ENCODE measurements at regions not wholly inside any gene's neighbourhood (a gene's known extent, or its start where the extent isn't known, plus 50 kb on each side); places are given as distances from the start of the nearest gene placed in this dataset.

DNA sequence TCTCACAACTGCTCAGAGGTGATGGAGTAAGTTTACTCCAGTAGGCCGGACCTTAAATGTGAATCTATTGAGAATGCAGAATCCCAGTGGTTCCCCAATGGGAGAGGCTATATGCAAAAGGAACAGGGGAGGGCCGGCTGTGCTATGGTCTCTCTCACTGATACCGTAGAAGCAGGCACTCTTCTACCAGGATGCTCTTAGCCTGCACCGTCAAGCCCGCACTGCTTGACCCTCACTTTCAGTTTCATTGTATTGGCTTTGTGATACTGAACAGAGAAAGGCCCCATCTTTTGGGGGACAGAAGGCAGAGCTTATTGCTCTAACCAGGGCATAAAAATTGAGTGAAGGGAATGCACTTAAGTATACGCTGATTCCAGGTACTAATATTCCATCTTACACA, 615.0 kb upstream of the RGMB start:
- Mint-ChIP-seq H3K9me3 (no peaks in the 10 kb centered on the region), H3K27me3 (no peaks in the 10 kb centered on the region), H3K27ac (no peak overlapping the region), H3K4me3 (no peak overlapping the region), H3K4me1 (ENCODE audit: low read depth) (no peaks in the 10 kb centered on the region), H3K36me3 (ENCODE audit: low read depth) (no peaks in the 10 kb centered on the region)
- Histone ChIP-seq H3K9me3 (ENCODE audit: control insufficient read depth in 1 of 2, insufficient read depth in 1 of 2, low read length in 2 of 2) (no peaks in the 10 kb centered on the region), H3K4me3 (ENCODE audit: low read length) (no peak overlapping the region), H3K27me3 (ENCODE audit: control insufficient read depth in 1 of 2, insufficient read depth in 2 of 2, low read length in 2 of 2) (no peaks in the 10 kb centered on the region), H3K4me1 (ENCODE audit: insufficient read depth, low read length) (no peaks in the 10 kb centered on the region), H3K36me3 (ENCODE audit: insufficient read depth, low read length) (no peaks in the 10 kb centered on the region), H3K27ac (ENCODE audit: low read depth in 1 of 2, low read length in 2 of 2) (no peak overlapping the region)
- ChIA-PET CTCF (no interaction called here), POLR2A (no interaction called here)
- intact Hi-C loops (cut with DNase I, micrococcal nuclease), result no loop called here
- TF ChIP-seq, protein P1, sequence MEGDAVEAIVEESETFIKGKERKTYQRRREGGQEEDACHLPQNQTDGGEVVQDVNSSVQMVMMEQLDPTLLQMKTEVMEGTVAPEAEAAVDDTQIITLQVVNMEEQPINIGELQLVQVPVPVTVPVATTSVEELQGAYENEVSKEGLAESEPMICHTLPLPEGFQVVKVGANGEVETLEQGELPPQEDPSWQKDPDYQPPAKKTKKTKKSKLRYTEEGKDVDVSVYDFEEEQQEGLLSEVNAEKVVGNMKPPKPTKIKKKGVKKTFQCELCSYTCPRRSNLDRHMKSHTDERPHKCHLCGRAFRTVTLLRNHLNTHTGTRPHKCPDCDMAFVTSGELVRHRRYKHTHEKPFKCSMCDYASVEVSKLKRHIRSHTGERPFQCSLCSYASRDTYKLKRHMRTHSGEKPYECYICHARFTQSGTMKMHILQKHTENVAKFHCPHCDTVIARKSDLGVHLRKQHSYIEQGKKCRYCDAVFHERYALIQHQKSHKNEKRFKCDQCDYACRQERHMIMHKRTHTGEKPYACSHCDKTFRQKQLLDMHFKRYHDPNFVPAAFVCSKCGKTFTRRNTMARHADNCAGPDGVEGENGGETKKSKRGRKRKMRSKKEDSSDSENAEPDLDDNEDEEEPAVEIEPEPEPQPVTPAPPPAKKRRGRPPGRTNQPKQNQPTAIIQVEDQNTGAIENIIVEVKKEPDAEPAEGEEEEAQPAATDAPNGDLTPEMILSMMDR (IDR thresholded peaks at IDR 0.05), result no peak
- ATAC-seq (ENCODE audit: poor library complexity) (no peak), DNase-seq (no peak)

DNA sequence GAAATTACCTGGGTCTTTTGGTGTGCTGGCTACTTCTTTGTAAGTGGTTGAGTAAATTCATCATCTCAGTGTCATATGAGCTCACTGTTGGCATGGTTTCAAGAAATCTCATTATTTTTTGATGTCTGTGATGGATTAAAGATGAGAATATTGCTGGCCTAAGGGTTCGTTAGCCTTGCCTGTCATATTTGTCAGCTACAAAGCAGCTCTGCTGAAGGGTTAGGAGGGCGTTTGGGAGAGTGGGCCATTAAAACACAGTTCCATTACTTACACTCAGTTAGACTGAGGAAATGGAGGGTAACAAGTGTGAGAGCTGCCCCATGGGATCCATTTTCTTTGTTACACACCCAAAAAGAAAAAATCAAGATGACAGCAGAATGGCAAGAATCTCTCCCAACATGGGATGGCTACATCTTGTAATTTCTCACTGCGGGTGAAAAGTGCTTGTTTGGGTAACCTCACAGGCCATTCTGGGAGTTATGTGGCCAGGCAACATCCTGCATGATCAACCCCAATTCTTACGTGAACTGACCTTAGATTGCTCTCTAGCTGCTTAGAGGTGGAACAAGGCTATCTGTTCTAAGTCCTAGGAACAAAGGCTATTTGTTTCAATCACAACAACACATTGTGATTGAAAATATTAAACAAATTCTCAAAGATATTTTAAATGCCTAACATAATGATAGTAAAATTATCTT, 609.5 kb upstream of the RGMB start:
- no peaks in the 10 kb centered on the region for H3K27me3 Mint-ChIP-seq
- DNase-seq (no peak), ATAC-seq (ENCODE audit: poor library complexity) (no peak)
- Histone ChIP-seq H3K27me3 (ENCODE audit: control insufficient read depth in 1 of 2, insufficient read depth in 2 of 2, low read length in 2 of 2) (no peaks in the 10 kb centered on the region), H3K27ac (ENCODE audit: low read depth in 1 of 2, low read length in 2 of 2) (no peak overlapping the region), H3K9me3 (ENCODE audit: control insufficient read depth in 1 of 2, insufficient read depth in 1 of 2, low read length in 2 of 2) (no peaks in the 10 kb centered on the region), H3K4me1 (ENCODE audit: insufficient read depth, low read length) (no peaks in the 10 kb centered on the region), H3K36me3 (ENCODE audit: insufficient read depth, low read length) (no peaks in the 10 kb centered on the region), H3K4me3 (ENCODE audit: low read length) (no peak overlapping the region)
- no peaks in the 10 kb centered on the region for H3K36me3 Mint-ChIP-seq (ENCODE audit: low read depth)
- intact Hi-C loops (cut with DNase I, micrococcal nuclease), result no loop called here
- POLR2A ChIA-PET, result no interaction called here
- CTCF ChIA-PET, result no interaction called here
- no peak overlapping the region for H3K4me3 Mint-ChIP-seq
- H3K27ac Mint-ChIP-seq, result no peak overlapping the region
- TF ChIP-seq, protein P1 (IDR thresholded peaks at IDR 0.05), result no peak
- no peaks in the 10 kb centered on the region for H3K9me3 Mint-ChIP-seq
- no peaks in the 10 kb centered on the region for H3K4me1 Mint-ChIP-seq (ENCODE audit: low read depth)

- Mint-ChIP-seq H3K4me1 (ENCODE audit: low read depth) (no peaks in the 10 kb centered on the region), H3K36me3 (ENCODE audit: low read depth) (no peaks in the 10 kb centered on the region), H3K9me3 (no peaks in the 10 kb centered on the region), H3K27ac (no peak overlapping the region), H3K4me3 (no peak overlapping the region), H3K27me3 (no peaks in the 10 kb centered on the region)
- Histone ChIP-seq H3K4me3 (ENCODE audit: low read length) (no peak overlapping the region), H3K27ac (ENCODE audit: low read depth in 1 of 2, low read length in 2 of 2) (no peak overlapping the region), H3K9me3 (ENCODE audit: control insufficient read depth in 1 of 2, insufficient read depth in 1 of 2, low read length in 2 of 2) (no peaks in the 10 kb centered on the region), H3K4me1 (ENCODE audit: insufficient read depth, low read length) (no peaks in the 10 kb centered on the region), H3K27me3 (ENCODE audit: control insufficient read depth in 1 of 2, insufficient read depth in 2 of 2, low read length in 2 of 2) (no peaks in the 10 kb centered on the region), H3K36me3 (ENCODE audit: insufficient read depth, low read length) (no peaks in the 10 kb centered on the region)
- ChIA-PET CTCF (no interaction called here), POLR2A (no interaction called here)
- TF ChIP-seq, protein P1 (IDR thresholded peaks at IDR 0.05), result no peak
- ATAC-seq (ENCODE audit: poor library complexity) (no peak), DNase-seq (no peak)
- intact Hi-C loops (cut with DNase I, micrococcal nuclease), result no loop called here
Measured at GRCh38 chr5:98168871-98169270, 604.6 kb upstream of the RGMB start.
